ENCODE measurements at regions not wholly inside any gene's neighbourhood (a gene's known extent, or its start where the extent isn't known, plus 50 kb on each side); places are given as distances from the start of the nearest gene placed in this dataset.
"Not testable (repeated sequence)": the region's sequence is repeated elsewhere in the genome, so short reads cannot be mapped to it uniquely, and the experiment has no call there.

- no peak for DNase-seq
Measured at GRCh38 chr20:57780906-57781305, 71.1 kb upstream of the PMEPA1 start.

GRCh38 chr20:57780398-57780797 is 70.6 kb upstream of the PMEPA1 start:
- DNase-seq, result no peak

DNA sequence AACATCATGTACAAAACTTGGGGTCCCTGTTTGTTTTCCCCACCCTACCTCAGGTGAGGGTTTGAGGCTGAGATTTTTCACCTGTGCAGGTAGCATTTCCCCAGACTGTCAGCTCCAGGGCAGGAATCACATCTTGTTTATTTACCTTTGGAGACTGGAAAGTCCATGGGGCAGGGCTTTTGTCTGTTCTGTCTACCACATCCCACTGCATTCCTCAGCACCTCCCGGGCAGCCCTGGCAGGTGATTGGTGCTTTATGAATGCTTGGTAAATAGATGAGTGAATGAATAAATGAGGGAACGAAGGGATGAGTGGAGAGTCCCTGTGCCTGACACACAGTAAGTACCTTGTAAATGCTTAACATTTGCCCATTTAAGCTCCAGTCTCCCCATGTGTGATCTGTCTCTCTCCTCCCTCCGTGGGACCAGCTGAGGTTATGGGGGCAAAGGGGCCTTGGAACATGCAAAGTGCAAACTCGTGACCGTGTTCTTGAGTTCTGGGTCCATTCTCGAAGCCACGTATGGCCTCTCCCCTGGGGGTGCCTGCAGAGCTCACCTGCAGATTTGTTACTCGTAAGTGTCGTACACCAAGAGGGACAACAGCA is 69.7 kb upstream of the PMEPA1 start:
- DNase-seq, result no peak

- no peak for DNase-seq
Measured at GRCh38 chr20:57777911-57778310, 68.1 kb upstream of the PMEPA1 start.

GRCh38 chr20:57774951-57775350 is 65.1 kb upstream of the PMEPA1 start:
- DNase-seq, result no peak

DNA sequence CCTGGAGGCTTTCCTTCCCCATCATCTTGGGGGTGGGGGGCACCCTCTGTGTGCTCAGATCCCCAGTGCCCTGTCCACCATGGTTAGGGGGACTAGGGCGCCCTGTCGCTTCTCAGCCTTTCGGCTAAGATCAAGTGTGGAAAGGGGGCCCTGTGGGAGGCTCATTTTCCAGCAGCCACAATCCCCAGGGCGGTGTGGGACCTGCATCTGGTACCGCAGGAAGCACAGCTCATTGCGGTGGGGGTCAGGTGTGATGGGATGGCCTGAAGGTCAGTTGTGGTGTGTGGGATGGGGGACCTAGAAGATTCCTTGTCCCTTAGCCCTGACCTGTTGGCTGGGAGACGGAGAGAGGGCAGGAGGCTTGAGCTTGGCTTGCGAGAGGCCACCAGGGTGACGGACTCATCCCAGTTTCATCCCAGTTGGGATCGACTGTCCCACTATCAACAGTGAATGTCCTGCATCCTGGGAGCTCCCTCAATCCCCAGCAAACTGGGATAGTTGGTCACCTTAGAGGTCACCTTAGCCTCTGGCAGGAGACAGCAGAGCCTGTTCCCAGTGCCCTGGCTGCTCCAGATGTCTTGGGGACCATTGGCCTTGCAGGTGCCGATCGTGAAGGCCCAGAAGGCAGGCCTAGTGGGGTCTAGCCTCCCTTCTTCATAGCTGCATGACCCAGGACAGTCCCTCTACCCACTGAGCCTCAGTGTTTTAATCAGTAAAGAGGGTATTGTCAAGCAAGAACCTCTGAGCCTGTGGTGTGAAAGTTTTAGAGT is 64.5 kb upstream of the PMEPA1 start:
- no peak for DNase-seq

- DNase-seq, result no peak
Measured at GRCh38 chr20:57773059-57773815, 63.4 kb upstream of the PMEPA1 start.

DNA sequence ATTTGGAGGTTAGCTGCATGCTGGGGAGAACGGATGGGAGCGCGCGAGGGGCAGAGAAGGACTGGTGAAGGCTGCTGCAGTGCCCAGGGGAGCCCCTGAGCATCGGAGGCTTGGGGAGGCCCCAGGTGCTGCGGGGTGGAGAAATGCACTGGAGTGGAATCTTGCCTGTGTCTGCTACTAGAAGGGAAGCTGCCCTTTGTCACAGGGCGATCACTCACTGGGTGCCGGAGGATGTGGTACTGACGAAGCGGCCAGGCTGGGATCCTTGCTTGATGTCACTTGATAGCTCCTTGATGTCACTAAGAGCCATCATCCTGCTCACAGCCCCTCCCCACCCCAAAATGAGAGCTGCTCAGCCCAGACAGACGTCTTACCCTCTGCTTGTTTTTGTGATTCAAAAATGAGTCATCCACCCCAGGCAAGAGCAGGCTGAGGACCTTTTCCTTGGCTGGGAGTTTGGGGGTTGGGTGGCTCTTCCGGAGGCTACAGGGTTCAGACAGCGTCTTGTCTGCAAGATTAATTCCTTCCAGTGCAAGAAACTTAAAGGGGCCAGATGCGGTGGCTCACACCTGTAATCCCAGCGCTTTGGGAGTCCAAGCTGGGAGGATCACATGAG is 62.6 kb upstream of the PMEPA1 start:
- DNase-seq, result peak; percentile 11

DNA sequence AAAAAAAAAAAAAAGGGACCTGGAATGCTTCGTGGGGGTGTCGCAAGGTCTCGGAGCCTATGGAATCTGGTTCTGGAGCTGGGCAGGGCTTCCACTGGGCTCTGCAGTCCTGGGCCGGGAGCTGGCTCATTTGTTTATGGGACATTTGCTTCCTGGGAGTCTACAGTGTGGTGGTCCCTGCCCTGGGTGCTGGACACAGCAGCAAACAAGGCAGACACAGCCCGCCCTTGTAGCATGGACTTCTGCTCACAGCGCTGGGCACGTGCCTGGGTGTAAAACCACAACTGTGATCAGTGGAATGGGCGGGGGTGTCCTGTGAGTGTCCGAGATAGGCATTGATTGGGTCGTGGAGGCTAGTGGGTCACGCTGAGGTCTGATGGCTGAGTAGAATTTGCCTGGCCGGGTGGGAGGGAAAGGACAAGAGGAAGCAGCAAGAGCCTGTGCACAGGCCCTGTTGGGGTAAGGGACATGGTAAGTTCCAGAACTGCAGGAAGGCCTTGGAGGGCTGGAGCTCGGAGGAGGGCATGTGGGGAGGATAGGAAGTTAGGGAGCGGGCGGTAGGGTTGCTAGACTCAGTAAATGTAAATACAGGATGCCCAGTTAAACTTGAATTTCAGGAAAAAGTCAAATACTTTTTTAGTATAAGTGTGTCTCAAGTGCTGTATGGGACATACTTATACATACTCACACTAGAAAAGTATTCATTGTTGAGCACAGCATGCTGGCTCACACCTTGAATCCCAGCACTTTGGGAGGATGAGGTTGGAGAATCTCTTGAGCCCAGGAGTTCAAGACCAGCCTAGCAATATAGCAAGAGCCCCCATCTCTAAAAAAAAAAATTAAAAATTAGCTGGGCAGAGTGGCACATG is 61.3 kb upstream of the PMEPA1 start:
- DNase-seq, result no peak

GRCh38 chr20:57770401-57770800 is 60.6 kb upstream of the PMEPA1 start:
- not testable (repeated sequence) for DNase-seq

DNA sequence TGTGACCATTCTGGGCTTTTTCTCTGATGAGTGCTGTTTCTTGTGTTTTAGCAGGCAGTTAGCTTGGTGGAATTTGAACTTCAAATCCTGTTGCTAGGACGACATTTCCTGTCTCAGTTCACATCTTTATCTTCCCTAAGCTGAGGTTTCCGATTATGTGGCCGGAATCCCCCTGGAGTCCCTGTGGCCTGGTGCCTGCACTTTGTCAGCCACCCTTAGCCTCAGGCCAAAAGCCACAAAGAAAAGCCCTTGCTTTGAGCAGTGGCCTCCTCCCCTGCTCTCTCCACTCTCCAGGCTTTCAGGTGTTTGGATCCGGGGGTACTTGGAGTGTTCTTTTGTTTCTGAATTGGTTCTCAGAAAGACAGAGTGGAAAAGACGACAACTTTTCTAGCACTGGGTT is 59.9 kb upstream of the PMEPA1 start:
- DNase-seq, result no peak

DNA sequence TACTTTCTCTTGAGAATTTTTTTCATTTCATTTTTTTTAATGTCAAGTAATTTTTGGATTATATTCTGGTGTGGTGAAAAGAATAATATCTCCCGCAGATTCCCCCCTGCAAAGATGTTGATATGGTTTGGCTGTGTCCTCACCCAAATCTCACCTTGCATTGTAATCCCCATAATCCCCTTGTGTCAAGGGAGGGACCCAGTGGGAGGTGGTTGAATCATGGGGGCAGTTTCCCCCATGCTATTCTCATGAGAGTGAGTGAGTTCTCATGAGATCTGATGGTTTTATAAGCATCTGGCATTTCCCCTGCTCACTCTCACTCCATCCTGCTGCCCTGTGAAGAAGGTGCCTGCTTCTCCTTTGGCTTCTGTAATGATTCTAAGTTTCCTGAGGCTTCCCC is 58.7 kb upstream of the PMEPA1 start:
- no peak for DNase-seq

GRCh38 chr20:57767441-57767840 is 57.6 kb upstream of the PMEPA1 start:
- no peak for DNase-seq

DNA sequence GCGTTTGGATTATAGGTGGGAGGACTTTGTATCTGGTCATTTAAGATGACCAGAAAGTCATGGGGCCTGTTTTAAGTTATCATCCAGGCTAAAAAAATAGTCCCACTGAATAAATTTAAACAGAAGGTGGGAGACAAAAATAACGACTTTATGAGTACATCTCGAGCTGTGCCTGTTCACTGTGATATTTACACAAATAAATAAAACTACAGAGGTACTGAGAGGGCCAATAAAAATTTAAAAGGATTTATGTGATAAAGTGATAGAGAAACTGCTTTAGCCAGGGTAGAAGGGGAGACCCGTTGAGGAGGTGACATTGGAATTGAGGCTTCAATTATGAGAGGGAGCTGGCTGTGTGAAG is 53.4 kb upstream of the PMEPA1 start:
- DNase-seq, result no peak

DNA sequence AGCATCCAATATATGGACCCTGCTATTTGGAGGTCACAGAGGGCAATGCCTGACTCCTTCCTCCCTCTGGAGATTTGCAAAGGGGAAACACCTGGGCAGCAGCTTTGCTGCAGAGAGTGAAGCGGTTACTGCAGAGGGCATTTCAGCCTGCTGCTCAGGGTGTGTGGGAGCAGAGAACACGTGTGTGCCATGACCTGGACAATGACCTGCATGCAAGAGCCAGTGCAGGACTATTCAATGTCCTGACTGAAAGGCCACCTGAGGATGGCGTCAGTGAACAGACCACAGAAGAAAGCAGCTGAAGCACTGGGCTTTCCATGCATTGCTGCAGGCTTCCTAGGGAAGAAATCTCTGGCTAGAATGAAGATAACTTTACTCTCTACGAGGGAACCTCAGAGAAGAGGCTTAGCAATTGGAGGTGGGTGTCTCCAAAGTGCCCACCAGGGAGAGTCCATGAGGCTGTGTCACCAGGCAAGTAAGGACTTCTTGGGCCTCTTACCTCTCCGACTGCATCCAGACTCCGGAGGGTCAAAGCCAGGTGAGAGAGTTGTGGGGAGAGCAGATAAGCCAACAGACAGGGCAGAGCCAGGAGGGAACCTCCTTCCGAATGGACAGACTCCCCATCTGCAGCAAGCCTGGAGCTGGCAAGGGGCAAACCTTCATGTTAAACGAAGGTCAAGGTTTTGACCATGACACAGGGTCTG is 52.9 kb upstream of the PMEPA1 start:
- no peak for DNase-seq

GRCh38 chr20:57761413-57761734 is 51.6 kb upstream of the PMEPA1 start:
- DNase-seq, result no peak

DNA sequence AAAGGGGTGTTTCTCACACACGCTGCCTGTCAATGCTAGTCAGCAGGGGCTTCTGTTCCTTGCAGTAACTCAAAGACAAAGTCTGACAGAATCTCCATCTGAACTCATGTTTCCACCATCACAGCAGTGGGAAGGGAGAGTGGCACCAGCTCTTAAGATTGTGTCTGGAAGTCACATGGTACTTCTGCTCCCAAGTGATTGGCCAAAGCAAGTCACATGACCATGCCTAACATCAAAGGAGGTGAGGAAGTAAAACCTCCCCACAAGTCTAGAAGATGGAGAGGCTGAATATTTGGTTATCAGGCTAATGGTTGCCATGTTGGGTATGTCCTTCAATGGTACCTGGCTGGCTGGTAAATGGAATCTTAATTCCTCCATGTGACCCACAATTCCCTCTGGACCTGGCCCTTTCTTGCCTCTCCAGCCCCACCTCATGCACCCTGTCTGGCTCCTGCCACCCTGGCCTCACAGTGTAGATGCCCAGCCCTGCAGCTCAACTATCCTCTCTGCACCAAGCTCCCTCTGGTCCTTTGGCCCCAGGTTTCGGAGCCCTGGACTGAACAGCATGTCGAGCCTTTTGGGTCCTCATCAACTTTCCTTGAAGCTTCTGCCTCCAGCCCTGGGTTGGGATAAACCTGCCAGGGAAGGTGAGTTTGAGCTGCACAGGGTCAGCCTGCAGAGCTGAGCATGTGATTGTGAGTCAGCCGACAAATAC is 51.0 kb upstream of the PMEPA1 start:
- DNase-seq, result no peak

DNA sequence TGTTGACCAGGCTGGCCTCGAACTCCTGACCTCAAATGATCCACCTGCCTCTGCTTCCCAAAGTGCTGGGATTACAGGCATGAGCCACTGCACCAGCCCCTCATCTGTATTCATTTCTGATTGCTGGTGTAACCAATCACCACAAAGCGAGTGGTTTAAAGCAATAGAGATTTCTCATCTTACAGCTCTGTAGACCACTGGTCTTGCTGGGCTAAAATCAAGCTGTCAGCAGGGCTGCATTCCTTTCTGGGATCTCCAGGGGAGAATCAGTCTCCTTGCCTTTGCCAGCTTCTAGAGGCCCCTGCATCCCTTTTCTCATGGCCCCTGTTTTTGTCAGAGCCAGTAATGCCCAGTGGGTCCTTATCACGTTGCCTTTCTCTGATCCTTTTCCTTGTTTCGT is 49.9 kb upstream of the PMEPA1 start:
- DNase-seq, result no peak

All from effector CD4-positive, alpha-beta T cell (primary cell).